ENCODE measurements at regions not wholly inside any gene's neighbourhood (a gene's known extent, or its start where the extent isn't known, plus 50 kb on each side); places are given as distances from the start of the nearest gene placed in this dataset.
"Not testable (repeated sequence)": the region's sequence is repeated elsewhere in the genome, so short reads cannot be mapped to it uniquely, and the experiment has no call there.

DNA sequence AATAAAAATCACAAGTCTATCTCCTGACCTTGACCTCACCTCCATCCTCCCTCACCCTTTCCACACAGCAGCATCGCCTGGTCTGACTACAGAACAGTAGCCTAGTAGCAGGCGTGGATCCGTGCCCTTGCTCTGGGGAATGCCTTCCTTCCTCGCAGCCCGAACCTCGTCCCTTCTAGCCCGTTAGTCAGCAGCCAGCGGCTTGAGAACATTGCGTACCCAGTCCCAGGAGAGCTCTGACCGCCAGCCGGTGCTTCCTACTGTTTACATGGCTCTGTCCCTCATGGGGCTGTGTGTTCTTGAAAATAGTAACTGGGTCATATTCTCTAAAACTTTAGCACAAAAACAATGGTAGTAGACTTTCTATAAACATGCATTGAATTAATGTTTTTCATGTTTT is 682.7 kb upstream of the IGFBP3 start:
- DNase-seq: no peak

DNA sequence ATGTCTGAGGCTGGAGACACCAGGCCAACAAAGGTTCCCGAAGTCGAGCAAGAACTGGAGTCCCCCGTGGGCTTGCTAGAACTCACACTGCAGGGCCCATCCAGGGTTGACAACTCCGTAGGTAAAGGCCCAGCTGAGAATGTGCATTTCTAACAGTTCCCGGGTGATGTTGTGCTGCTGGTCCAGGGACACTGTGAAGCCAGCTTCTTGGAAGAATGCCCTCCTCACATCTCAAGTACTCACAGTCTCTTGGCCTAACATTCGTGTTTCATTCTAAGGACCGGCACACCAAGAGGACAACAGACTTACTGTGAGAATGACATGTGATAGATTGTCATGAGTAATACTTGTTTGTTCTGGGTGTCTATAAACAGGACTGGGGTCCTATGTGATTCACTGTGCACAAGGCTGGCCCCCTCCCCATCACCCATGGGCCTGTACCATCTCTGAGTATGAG is 682.3 kb upstream of the IGFBP3 start:
- no peak for DNase-seq

DNA sequence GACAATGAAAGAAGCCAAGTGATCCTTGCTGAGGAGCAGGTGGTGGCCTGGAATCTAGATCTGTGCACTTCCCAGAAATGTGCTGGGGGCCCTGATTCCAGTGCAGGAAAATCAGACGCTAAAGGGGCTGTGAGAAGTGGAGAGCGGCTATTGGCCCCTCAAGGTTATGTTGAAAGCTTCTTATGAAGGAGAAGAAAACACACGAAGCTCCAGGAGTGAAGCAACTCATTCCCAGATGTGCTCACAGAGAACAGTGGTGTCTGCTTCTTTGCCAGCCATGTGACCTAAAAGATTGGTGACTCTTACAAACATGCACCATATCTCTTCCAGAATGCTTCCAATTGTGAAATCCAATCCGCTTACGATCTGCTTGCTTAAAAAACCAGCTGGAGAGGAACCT is 679.3 kb upstream of the IGFBP3 start:
- DNase-seq: no peak

DNA sequence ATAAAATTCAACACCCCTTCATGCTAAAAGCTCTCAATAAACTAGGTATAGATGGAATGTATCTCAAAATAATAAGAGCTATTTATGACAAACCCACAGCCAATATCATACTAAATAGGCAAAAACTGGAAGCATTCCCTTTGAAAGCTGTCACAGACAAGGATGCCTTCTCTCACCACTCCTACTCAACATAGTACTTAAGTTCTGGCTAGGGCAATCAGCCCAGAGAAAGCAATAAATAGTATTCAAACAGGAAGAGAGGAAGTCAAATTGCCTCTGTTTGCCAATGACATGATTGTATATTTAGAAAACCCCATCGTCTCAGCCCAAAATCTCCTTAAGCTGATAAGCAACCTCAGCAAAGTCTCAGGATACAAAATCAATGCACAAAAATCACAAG is 673.8 kb upstream of the IGFBP3 start:
- not testable (repeated sequence) for DNase-seq

DNA sequence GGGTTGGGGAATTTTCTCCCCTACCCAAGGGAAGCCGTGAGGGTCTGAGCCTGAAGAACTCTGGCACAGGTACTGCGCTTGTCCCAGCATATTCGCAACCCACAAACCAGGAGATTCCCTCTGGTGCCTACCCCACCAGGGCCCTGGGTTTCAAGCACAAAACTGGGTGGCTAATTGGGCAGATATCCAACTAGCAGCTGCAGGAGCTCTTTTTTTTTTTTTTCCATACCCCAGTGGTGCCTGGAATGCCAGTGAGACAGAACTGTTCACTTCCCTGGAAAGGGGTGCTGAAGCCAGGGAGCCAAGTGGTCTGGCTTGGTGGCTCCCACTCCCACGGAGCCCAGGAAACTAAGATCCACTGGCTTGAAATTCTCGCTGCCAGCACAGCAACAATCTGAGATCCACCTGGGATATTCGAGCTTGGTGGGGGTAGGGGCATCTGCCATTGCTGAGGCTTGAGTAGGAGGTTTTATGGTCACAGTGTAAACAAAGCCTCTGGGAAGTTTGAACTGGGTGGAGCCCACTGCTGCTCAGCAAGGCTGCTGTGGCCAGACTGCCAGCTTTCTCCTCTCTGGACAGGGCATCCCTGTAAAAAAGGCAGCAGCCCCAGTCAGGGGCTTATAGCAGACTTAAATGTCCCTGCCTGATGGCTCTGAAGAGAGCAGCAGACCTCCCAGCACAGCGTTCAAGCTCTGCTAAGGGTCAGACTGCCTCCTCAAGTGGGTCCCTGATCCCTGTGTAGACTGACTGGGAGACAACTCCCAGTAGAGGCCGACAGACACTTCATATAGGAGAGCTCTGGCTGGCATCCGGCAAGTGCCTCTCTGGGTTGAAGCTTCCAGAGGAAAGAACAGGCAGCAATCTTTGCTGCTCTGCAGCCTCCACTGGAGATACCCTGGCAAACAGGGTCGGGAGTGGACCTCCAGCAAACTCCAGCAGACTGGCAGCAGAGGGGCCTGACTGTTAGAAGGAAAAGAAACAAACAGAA is 670.1 kb upstream of the IGFBP3 start:
- DNase-seq: not testable (repeated sequence)

DNA sequence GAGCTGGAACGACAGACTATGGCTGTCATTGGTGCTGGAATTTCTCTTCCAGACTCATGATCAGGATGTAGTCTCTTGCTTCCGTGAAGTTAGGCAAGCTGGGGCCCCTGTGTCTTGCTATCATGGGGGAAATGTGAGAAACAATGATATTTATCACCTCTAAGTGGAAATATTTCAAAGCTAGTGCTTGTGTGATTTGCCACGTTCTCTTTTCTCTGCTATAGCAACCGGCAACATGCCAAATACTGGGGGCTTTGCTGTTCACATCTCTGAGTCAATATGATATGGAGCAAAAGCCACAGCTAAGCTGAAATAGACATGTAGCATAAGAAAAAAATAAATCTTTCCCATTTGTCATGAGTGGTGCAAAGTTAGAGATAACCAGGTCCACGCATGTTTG is 668.2 kb upstream of the IGFBP3 start:
- DNase-seq: no peak

DNA sequence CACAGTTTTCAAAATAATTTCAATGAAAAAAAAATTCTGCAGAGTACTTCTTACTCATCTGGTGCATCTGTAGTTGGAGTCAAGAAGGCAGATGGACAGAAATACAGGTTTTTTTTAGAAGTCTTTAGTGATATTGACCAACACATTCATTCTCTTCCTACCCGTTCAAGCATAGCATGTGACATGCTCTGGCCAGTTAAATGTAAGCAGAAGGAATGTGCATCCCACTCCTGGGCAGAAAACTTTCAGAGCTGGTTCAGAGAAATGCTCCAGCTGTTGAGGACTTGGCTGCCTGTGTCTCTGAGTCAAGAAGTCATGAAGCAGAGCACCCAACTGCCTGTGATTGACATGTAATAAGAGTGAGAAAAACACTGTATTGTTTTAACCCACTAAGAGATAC is 665.3 kb upstream of the IGFBP3 start:
- no peak for DNase-seq

DNA sequence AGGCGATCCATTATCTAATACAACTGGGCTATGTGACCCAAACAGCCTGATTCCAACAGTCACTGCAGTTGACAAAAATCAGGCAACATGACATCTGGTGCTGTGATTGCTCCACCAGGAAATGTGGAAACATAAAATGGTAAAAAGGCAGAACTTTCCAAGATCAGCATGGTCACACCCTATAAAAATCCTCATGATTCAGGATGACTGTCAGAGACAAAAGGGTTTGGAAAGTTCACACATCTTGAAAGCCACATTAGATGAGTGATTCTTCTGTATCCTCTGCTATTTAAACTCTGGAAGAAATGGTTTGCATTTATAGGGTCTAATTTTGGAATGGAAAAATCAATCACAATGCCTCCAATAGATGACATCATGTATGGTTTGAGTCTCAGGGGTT is 662.6 kb upstream of the IGFBP3 start:
- DNase-seq: no peak

DNA sequence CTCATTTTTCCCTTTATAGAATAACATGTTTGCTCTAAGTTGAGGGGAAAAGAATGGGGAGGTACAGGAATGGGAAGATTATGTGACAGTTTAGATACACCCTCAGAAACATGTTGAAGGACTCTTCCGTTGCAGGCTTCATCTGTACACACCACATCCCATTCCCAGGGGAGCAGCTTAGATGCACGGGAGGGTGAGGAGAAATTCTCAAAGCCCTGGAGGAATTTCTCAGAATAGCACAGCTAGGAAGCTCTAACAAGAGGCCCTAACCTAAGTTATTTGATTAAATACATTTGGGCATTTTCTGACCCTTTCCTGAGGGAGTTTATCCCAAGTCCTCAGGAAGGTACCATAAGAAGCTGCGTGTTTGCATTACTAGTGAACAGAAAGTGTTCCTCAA is 660.2 kb upstream of the IGFBP3 start:
- no peak for DNase-seq

DNA sequence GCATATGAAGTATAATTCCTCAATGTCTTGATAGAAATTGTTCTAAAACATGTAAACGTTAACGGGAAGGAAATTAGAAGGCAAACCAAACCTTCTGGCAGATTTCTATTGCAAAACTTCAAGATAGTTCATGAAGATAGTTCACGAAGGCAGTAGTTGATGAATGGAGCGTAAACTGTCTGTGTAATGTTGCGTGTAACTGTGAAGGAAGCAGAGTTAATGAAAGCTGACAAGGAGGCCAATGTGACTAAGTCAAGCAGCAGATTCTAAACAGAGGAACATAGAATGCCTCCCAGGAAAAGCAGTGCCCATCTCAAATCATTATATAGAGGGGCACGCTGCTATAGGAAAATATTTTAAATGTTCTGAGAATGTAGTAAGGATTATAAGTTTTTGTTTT is 659.7 kb upstream of the IGFBP3 start:
- DNase-seq: no peak

DNA sequence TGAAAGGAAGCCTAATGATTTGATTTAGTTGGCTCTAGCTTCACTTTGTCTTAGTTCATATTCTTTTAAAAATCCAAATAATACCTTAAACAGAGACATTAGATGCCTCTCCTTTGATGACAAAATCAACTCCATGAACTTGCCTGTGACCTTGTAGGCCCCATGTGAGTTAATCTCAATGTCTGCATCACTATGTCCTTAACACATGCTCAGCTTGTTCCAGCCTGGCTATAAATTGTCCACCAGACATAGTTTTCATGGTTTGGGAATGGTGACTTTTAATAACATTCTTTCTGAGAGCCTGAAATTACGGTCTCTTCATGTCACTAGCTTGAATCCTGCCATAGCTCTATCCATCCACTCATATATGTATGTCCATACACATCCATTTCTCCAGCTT is 656.3 kb upstream of the IGFBP3 start:
- no peak for DNase-seq

DNA sequence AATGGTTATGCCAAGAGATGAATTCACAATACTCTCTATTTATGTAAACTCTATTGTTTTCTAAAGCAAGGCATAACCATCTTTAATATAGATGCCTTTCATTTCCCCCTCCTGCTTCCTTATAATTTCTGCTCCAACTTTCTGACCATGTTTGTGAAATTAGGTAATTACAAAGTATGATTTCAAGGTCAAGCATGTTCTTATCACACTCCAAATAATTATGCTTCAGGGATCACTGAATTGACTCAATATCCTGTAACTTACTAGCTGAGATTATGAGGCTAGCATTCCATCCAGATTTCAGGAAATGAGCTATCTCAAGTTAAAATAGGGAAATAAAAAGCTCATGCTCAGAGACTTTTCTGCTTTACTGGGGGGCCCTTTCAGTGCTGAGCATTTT is 655.9 kb upstream of the IGFBP3 start:
- DNase-seq: no peak

DNA sequence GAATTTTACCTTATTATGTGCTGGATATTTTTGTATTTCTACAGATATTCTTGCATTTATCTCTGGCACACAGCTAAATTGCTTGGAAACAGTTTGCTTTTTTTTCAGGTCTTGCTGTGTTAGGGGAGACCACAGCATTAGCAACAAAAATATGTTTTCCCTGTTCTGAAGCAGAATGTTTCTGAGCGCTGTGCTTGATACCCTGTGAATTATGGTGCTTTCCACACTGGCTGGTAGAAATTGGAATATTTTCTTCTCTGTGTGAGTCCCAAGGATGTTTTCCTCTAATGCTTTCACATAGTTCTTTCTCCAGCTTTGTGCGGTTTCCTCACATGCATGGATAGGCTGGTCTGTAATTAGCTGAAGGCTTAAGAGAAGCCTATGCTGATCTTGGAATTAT is 651.6 kb upstream of the IGFBP3 start:
- no peak for DNase-seq

DNA sequence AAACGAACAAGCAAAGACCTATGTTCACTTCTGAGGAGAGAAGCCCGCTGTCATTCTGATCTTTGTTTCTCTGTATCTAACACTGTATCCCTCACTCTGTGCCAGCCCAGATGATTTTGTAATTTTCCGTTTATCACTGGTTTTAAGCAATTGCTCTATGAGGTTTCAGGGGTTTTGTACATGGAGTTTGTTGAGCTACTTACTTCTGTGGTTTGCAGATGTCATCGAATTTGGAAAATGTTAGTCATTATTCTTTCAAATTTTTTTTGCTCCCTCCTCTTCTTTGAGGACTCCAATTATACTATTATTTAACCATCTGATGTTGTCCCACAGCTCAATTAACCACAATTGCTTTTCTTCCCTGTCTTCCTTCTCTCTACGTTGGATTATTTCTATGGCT is 650.9 kb upstream of the IGFBP3 start:
- DNase-seq: no peak

DNA sequence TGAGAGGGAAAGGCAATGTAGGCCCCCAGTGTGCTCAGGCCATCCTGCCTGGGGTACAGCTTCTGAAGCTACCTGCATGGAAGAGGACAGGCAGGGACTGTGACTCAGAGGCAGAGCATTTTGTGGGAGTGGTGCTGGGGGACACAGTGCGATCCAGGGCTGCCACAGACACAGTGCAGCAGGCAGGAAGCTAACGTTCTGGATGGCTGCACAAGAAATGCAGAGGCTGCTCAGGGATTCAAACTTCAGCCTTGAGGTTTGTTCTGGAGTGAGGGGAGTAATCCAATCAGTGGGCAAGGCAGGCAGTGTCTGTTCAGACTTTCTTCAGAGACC is 648.0 kb upstream of the IGFBP3 start:
- no peak for DNase-seq

DNA sequence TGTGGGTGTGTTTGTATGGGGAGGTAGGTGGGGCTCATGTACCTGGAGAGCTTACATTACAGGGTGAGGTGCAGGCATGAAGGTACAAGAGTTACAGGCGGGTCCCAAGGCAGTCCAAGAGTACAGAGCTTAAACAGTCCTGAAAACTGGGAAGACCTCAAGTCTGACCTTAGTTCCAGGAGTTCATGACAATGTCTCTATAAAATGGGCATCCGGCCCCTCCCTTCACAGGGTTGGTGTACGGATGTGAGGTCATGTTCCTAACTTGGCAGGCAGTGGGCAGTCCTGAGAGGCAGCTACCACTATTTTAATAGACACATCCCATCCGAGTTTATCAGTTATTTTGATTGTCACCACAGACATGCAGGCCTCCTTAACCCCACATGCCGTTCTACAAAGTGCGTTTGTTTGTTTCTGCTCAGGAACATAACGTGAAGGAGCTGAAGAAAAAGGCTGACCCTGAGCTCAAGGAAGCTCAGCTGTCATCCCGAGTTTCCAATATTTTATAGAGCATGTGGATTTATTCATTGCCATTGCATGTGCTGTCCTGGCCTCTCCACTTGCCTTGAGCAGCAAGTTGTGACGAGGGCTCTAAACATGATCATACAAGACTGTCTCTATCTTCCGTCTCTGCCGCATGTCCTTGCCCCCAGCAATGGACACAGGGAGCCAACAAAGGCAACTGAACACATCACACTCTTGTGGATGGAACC is 647.5 kb upstream of the IGFBP3 start:
- no peak for DNase-seq

DNA sequence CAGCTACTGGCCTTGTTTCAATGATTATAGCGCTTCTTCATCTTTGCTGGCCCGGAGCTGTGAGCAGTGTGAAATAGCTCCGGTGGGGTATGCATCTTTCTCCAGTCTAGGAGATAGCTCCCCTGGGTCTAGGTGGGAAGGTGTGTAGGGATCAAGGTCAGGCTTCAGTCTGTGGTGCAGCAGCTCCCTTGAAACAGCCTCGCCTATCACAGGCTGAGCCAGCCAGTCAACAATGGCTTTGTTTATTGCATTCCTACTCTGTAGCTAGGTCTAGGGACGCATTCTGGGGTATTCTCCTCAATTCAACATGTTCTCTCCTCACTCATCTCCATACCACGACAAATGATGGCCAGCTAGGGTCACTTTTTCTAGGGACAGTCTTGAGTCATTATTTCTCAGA is 646.8 kb upstream of the IGFBP3 start:
- no peak for DNase-seq

DNA sequence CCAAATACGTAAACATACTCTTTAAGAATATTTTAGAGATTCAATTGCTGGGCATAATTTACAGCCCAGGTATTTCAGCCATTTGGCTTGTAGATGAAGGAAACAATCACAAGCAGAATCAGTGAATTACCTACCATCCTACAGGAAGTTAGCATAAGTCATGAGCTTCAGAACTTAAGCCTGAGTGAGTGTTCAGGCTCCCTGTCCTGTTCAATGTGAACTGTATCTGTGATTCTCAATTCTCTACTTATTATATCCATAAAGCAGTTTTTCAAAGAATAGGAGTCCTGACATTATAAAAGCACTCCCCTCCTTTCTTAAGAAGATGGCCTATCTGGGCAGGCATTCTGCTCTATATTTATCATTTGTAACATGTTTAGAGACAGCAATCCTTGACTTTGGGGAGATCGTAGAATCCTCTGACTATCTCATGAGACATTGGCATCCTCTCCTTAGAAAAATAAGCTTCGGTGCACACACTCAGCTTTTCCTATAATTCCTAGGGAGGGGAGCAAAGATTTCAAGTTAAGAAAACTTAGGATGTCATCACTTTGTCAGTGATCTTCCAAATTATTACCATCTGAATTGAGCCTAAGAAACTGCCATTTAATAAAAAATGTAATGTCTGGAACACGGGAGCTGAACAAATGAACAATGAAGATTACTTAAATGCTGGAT is 645.2 kb upstream of the IGFBP3 start:
- no peak for DNase-seq

DNA sequence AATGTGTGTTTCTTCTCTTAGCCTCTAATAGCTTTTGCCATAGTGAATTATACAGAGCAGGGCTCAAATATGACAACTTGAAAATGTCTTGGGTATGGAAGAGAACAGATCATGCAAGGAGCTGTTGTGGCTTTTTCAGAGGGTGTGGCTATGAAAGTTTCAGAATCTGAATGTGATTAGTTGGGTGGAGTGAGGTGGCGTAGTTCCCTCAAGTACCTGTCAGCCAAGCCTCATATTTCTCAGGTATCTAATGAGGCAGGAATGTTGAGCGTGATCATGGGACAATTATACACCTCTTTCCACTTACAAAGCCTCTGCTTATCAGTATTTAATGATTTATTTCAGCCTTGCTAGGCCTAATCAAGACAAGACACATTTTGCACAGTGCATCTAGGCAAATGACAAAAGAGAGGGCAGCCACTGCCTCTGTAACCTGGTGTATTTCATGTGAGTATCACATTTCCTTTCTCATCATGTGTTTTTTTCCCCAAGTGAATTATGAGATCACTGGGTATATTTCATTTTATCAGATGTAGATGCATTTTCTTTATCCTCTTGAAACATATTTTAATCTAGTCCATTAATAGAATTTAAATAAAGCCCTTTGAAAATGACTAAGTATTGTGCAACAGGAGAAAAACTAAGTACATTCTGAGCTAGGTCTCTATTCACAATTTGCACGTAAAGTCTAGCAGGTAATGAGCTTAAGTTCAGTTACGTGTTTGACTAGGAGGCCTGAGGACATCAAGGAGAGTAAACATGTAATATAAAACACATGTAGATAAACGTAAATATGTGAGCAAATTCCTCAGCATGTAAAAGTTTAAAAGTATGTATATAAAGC is 644.4 kb upstream of the IGFBP3 start:
- DNase-seq: no peak

DNA sequence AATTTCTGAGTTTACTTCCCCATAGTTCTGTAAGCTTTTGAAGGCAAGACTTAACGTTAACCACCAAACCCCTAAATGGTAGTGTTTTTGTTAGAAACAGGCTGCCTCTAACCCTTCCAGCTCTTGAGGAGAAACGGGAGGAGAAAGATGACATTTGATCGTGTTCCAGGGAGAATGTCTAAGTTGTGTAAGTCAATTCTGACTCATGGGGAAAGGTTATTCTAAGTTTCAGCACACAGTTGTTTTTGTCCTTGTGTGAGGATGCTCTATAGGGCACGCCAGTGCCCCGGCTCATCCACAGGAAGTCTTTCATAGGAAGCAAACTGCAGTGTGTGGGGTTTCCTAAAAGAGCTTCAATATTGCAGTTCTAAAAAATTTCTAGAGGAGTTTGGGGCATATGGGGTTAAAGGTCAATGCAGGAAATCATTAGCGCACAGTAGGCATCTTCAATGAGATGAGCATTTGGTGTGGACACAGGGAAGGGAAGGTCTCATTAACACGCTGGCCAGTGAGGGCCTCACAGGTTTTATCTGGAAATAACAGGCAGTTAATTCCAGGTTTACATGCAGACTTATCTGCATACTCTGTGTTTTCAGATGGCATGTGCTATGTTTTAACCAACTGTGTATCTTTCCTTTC is 638.2 kb upstream of the IGFBP3 start:
- DNase-seq: no peak

DNA sequence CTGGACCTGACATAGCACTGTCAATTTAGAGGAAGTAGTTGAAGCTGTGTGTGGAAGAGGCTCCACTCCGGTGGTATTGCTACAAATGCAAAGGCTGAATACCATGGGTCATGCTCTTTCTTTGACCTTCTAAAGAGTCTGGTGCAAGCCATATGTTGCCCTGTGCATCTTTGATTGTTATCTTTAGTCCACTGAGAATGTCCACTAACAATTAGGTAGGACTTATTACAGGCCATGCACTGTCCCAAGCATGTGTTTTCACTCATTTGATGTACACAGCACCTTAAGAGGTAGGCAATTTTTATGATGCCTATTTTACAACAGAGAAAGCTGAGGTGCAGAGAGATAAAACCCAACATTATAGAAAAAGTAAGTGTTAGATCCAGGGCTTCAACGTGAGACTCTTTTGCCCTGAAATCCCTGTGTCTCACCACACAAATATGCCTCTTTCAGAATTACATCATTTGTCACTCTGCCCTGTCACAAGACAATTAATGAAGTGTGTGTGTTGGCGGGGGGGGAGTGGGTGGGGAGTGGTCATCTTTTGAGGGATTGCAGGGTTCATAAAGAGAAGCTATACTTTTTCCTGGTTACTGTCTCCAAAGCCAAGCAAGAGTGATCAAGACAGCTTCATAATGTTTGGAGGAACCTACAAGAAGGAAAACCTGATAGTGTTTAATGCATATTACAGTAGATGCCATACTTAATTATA is 637.6 kb upstream of the IGFBP3 start:
- DNase-seq: no peak

DNA sequence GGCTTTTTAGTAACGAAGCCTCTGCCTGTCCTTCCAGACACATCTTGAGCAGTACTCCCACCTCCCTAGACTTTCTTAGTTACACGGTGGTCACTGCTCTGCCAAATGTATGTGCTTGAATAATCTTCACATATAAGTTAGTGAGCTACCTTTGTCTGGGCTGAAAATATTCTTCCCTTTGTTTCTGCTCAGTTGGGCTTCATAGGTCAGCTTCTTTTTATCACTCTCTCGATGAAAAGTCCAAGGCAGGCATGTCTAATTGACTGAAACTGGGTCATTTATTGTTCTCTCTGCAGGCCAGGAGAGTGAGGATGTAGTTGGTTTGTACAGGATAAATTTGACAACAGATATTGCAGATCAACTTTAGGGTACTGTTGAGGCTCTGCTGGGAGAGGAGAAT is 636.7 kb upstream of the IGFBP3 start:
- DNase-seq: no peak

Measured in NCI-H446 treated with DMSO at 0.1 percent for 48 hours (cell line).